HepG2 (cell line): ENCODE measurements at regions not wholly inside any gene's neighbourhood (a gene's known extent, or its start where the extent isn't known, plus 50 kb on each side); places are given as distances from the start of the nearest gene placed in this dataset.

ENCODE experiments used
- ATAC-seq: fragments of 200-7000 bp; cut with Tn5 transposase; 3 replicates; pipeline ENCODE4 v1.9.1; 2020; ENCODE audit warnings: mild to moderate bottlenecking, moderate library complexity
- BruUV-seq: library from RNA; stranded (reverse); fragments of 400-500 nt; replicated peaks from 2 replicates; lab custom pipeline; 2021; lab: Mats Ljungman, UMichigan
- CTCF ChIA-PET: fragments of 300-600 bp; formaldehyde crosslinking; extraction: SDS; loops from one replicate; lab custom pipeline; 2021; ENCODE audit warnings: low total read pairs, inconsistent platforms, low intra/inter-chr PET ratio; lab: Yijun Ruan, JAX
- POLR2A ChIA-PET: fragments of 350-600 bp; sonication (Branson Sonifier 250); formaldehyde crosslinking; loops from one replicate; lab custom pipeline; 2020; ENCODE audit warnings: antibody characterized with exemption, inconsistent platforms; lab: Yijun Ruan, JAX
- DNase-seq: peaks from one replicate; pipeline ENCODE4 v3.0.0-alpha.2; 2015; ENCODE audit warnings: low spot score
- FAIRE-seq: peaks from 3 replicates; lab custom pipeline; 2011; peaks lifted over from hg19 to GRCh38; lab: Jason Lieb, UNC
- H2AFZ ChIP-seq: one replicate; pipeline ENCODE4 v1.6.1; 2011; ENCODE audit warnings: low read length, inconsistent platforms
- H3K27ac ChIP-seq: fragments of 300-600 bp; 3 replicates; pipeline ENCODE4 v1.8.0; 2011; ENCODE audit warnings: mixed run types, mild to moderate bottlenecking, mixed read lengths, low read length, inconsistent platforms; ENCODE audit not compliant: insufficient read depth; ENCODE audit errors: extremely low read length
- H3K27me3 ChIP-seq, 2 experiments: fragments of 200-600 bp in 1 of 2; 2 replicates in 1 of 2; 3 replicates in 1 of 2; pipeline versions ENCODE4 v1.6.0 to v1.8.0; 2011; ENCODE audit warnings: low read length in 2 of 2, mild to moderate bottlenecking in 2 of 2, moderate library complexity in 2 of 2, inconsistent platforms in 1 of 2; ENCODE audit not compliant: insufficient read depth in 2 of 2, control insufficient read depth in 1 of 2
- H3K36me3 ChIP-seq, 2 experiments: fragments of 200-600 bp in 1 of 2; replicated peaks in 1 of 2; 2 replicates in 1 of 2; 3 replicates in 1 of 2; pipeline versions ENCODE4 v1.5.1 to v1.8.0; 2011; ENCODE audit warnings: low read length in 2 of 2, inconsistent platforms in 1 of 2; ENCODE audit not compliant: insufficient read depth in 2 of 2, control insufficient read depth in 1 of 2
- H3K4me1 ChIP-seq: 2 replicates; pipeline ENCODE4 v1.5.1; 2012; ENCODE audit warnings: low read length, inconsistent platforms; ENCODE audit not compliant: insufficient read depth
- H3K4me2 ChIP-seq: 2 replicates; pipeline ENCODE4 v1.6.0; 2011; ENCODE audit warnings: low read depth, low read length, inconsistent platforms
- H3K4me3 ChIP-seq, 3 experiments: fragments of 200-600 bp in 1 of 3; sonication (generic), shearing (Covaris generic) in 1 of 3; replicated peaks in 1 of 3; 2 replicates each; pipeline ENCODE4 v1.5.1; 2011 to 2016; ENCODE audit warnings: low read length in 3 of 3, inconsistent platforms in 2 of 3, low read depth in 2 of 3, mild to moderate bottlenecking in 2 of 3, control low read depth in 1 of 3, mixed read lengths in 1 of 3; ENCODE audit not compliant: insufficient read depth in 1 of 3
- H3K79me2 ChIP-seq: one replicate; pipeline ENCODE4 v1.6.1; 2011; ENCODE audit warnings: low read length, inconsistent platforms; ENCODE audit not compliant: insufficient read depth
- H3K9ac ChIP-seq: 2 replicates; pipeline ENCODE4 v1.6.0; 2011; ENCODE audit warnings: mild to moderate bottlenecking, low read depth, low read length, inconsistent platforms; ENCODE audit not compliant: insufficient read depth
- H3K9me3 ChIP-seq: 2 replicates; pipeline ENCODE4 v1.5.1; 2012; ENCODE audit warnings: mild to moderate bottlenecking, low read length
- H4K20me1 ChIP-seq: 2 replicates; pipeline ENCODE4 v1.6.0; 2011; ENCODE audit warnings: inconsistent platforms, mild to moderate bottlenecking, low read length, moderate library complexity; ENCODE audit not compliant: insufficient read depth
- NFRKB ChIP-seq: fragments of 450-650 bp; IDR thresholded peaks from 2 replicates; pipeline ENCODE4 v1.6.1; 2017
- PRMT3 ChIP-seq: sonication (generic); formaldehyde crosslinking; IDR thresholded peaks from 2 replicates; pipeline ENCODE4 v1.8.1; 2022; ENCODE audit warnings: low read depth, mild to moderate bottlenecking, moderate library complexity, missing genetic modification reagents, borderline replicate concordance
- RXRA ChIP-seq: sonication (generic); formaldehyde crosslinking; IDR thresholded peaks from 2 replicates; pipeline ENCODE4 v1.5.1; 2020; ENCODE audit warnings: missing genetic modification reagents
- SMYD3 ChIP-seq: sonication (generic); formaldehyde crosslinking; IDR thresholded peaks from 2 replicates; pipeline ENCODE4 v1.8.1; 2023; ENCODE audit warnings: mild to moderate bottlenecking, missing genetic modification reagents
- ZMYM3 ChIP-seq: sonication (generic); formaldehyde crosslinking; IDR thresholded peaks from 2 replicates; pipeline ENCODE4 v1.5.1; 2020; ENCODE audit warnings: mild to moderate bottlenecking, missing genetic modification reagents
- ZNF17 ChIP-seq: sonication (generic); formaldehyde crosslinking; IDR thresholded peaks from 2 replicates; pipeline ENCODE4 v1.5.0; 2020; ENCODE audit warnings: mild to moderate bottlenecking, missing genetic modification reagents
- ZNF24 ChIP-seq: fragments of 450-650 bp; IDR thresholded peaks from 2 replicates; pipeline ENCODE4 v1.6.1; 2017; ENCODE audit warnings: antibody characterized with exemption, mild to moderate bottlenecking
- ZNF552 ChIP-seq: sonication (generic); formaldehyde crosslinking; IDR thresholded peaks from 2 replicates; pipeline ENCODE4 v1.9.0; 2022; ENCODE audit warnings: missing genetic modification reagents, mild to moderate bottlenecking, borderline replicate concordance
- ZNF567 ChIP-seq: sonication (generic); formaldehyde crosslinking; IDR thresholded peaks from 2 replicates; pipeline ENCODE4 v1.8.1; 2023; ENCODE audit warnings: mild to moderate bottlenecking, missing genetic modification reagents, borderline replicate concordance
- ZNF775 ChIP-seq: sonication (generic); formaldehyde crosslinking; IDR thresholded peaks from 2 replicates; pipeline ENCODE4 v1.4.0; 2020; ENCODE audit warnings: missing genetic modification reagents, mild to moderate bottlenecking, moderate library complexity, borderline replicate concordance
- WGBS: methylation state at CpG from one replicate; pipeline ENCODE4 v1.1.6; 2017; ENCODE audit warnings: low lambda C conversion rate; 5-methylcytosine and 5-hydroxymethylcytosine counted together
- in situ Hi-C: cut with HindIII; loops from 2 replicates; pipeline ENCODE4 v1.10.0; 2017; ENCODE audit warnings: low pct_unique_long_range_greater_than_20kb; ENCODE audit not compliant: extremely low pct_ligation_motif_present
- intact Hi-C: fragments of 100-400 bp; cut with micrococcal nuclease; formaldehyde crosslinking; loops from one replicate; pipeline ENCODE4 v1.10.0; 2022; ENCODE audit not compliant: unreplicated experiment
- TF ChIP-seq, protein P1 (sequence below), 2 experiments: fragments of 450-650 bp in 1 of 2; sonication (generic) in 1 of 2; formaldehyde crosslinking in 1 of 2; IDR thresholded peaks; 2 replicates each; pipeline versions ENCODE4 v1.6.1 to v1.8.0; 2016 to 2022; ENCODE audit warnings: antibody characterized with exemption in 1 of 2, mild to moderate bottlenecking in 1 of 2, missing genetic modification reagents in 1 of 2
- TF ChIP-seq, protein P2 (sequence below): sonication (generic); formaldehyde crosslinking; IDR thresholded peaks from 2 replicates; pipeline ENCODE4 v1.9.0; 2021; ENCODE audit warnings: missing genetic modification reagents, mild to moderate bottlenecking, borderline replicate concordance
- TF ChIP-seq, protein P3 (sequence below): sonication (generic); formaldehyde crosslinking; IDR thresholded peaks from 2 replicates; pipeline ENCODE4 v1.4.0; 2020; ENCODE audit warnings: missing genetic modification reagents

DNA sequence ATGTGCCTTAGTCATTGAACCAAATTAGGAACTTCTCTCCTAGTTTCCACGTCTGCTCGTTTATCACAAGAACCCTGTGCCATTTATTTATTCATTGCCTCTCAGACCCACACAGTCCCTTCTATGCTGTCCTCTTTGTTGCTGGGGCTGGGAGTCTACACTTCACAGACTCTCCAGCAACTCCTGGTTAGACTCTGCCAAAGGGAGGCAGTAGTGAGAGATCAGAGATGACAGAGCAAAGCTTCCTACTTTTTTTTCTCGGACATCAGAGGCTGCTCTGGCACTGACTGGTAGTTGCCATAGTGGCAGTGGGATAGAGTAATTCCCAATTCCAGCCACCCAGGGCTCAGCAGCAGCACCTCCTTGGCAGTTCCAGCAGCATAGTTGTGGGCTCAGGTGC lies 277.5 kb downstream of the BCL11A start:
- 0% methylated on average over 3 of the region's 3 CpGs for WGBS
- CTCF ChIA-PET: no interaction called here
- TF ChIP-seq RXRA (CRISPR knock-in tag) (no peak), ZNF567 (no peak), ZNF552 (CRISPR knock-in tag) (no peak), ZNF24 (no peak), ZMYM3 (CRISPR knock-in tag) (no peak), NFRKB (no peak), PRMT3 (CRISPR knock-in tag) (no peak), ZNF775 (CRISPR knock-in tag) (no peak), SMYD3 (CRISPR knock-in tag) (no peak), ZNF17 (CRISPR knock-in tag) (no peak)
- TF ChIP-seq, protein P1, sequence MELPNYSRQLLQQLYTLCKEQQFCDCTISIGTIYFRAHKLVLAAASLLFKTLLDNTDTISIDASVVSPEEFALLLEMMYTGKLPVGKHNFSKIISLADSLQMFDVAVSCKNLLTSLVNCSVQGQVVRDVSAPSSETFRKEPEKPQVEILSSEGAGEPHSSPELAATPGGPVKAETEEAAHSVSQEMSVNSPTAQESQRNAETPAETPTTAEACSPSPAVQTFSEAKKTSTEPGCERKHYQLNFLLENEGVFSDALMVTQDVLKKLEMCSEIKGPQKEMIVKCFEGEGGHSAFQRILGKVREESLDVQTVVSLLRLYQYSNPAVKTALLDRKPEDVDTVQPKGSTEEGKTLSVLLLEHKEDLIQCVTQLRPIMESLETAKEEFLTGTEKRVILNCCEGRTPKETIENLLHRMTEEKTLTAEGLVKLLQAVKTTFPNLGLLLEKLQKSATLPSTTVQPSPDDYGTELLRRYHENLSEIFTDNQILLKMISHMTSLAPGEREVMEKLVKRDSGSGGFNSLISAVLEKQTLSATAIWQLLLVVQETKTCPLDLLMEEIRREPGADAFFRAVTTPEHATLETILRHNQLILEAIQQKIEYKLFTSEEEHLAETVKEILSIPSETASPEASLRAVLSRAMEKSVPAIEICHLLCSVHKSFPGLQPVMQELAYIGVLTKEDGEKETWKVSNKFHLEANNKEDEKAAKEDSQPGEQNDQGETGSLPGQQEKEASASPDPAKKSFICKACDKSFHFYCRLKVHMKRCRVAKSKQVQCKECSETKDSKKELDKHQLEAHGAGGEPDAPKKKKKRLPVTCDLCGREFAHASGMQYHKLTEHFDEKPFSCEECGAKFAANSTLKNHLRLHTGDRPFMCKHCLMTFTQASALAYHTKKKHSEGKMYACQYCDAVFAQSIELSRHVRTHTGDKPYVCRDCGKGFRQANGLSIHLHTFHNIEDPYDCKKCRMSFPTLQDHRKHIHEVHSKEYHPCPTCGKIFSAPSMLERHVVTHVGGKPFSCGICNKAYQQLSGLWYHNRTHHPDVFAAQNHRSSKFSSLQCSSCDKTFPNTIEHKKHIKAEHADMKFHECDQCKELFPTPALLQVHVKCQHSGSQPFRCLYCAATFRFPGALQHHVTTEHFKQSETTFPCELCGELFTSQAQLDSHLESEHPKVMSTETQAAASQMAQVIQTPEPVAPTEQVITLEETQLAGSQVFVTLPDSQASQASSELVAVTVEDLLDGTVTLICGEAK (IDR thresholded peaks at IDR 0.05): no peak
- TF ChIP-seq, protein P1 (CRISPR knock-in tag; IDR thresholded peaks at IDR 0.05): no peak
- TF ChIP-seq, protein P2, sequence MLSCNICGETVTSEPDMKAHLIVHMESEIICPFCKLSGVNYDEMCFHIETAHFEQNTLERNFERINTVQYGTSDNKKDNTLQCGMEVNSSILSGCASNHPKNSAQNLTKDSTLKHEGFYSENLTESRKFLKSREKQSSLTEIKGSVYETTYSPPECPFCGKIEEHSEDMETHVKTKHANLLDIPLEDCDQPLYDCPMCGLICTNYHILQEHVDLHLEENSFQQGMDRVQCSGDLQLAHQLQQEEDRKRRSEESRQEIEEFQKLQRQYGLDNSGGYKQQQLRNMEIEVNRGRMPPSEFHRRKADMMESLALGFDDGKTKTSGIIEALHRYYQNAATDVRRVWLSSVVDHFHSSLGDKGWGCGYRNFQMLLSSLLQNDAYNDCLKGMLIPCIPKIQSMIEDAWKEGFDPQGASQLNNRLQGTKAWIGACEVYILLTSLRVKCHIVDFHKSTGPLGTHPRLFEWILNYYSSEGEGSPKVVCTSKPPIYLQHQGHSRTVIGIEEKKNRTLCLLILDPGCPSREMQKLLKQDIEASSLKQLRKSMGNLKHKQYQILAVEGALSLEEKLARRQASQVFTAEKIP (CRISPR knock-in tag): no peak
- TF ChIP-seq, protein P3, sequence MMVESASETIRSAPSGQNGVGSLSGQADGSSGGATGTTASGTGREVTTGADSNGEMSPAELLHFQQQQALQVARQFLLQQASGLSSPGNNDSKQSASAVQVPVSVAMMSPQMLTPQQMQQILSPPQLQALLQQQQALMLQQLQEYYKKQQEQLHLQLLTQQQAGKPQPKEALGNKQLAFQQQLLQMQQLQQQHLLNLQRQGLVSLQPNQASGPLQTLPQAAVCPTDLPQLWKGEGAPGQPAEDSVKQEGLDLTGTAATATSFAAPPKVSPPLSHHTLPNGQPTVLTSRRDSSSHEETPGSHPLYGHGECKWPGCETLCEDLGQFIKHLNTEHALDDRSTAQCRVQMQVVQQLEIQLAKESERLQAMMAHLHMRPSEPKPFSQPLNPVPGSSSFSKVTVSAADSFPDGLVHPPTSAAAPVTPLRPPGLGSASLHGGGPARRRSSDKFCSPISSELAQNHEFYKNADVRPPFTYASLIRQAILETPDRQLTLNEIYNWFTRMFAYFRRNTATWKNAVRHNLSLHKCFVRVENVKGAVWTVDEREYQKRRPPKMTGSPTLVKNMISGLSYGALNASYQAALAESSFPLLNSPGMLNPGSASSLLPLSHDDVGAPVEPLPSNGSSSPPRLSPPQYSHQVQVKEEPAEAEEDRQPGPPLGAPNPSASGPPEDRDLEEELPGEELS (CRISPR knock-in tag): no peak

More for the DNA sequence above, 277.5 kb downstream of the BCL11A start:
- ATAC-seq (no peak; the same call in 2 of the 3 replicates), FAIRE-seq (no peak), DNase-seq (no peak)
- Histone ChIP-seq H3K79me2 (no peaks in the 10 kb centered on the region), H3K9me3 (peaks cover 10% of the 10 kb centered on the region), H3K27me3 (no peaks in the 10 kb centered on the region), H3K4me1 (no peaks in the 10 kb centered on the region), H3K4me3 (no peak overlapping the region), H3K27ac (no peak overlapping the region), H4K20me1 (no peaks in the 10 kb centered on the region), H3K36me3 (no peaks in the 10 kb centered on the region), H2AFZ (no peak overlapping the region), H3K4me2 (no peak overlapping the region), H3K9ac (no peak overlapping the region)
- intact Hi-C loops: no loop called here
- no TSS peak for BruUV-seq
- POLR2A ChIA-PET: no interaction called here
- in situ Hi-C loops: no loop called here
